Smooth muscle cell (in vitro differentiated cells): ENCODE measurements at regions not wholly inside any gene's neighbourhood (a gene's known extent, or its start where the extent isn't known, plus 50 kb on each side); places are given as distances from the start of the nearest gene placed in this dataset.

Experiments used
- DNase-seq: peaks from one replicate; lab custom pipeline; 2025; ENCODE audit not compliant: unreplicated experiment; lab: John Stamatoyannopoulos, UW
- H2AFZ ChIP-seq: fragments of 200-600 bp; sonication (generic); 2 replicates; pipeline ENCODE4 v1.6.0; 2016; ENCODE audit warnings: antibody characterized with exemption, low read depth, mild to moderate bottlenecking
- H3F3A ChIP-seq: fragments of 200-600 bp; sonication (generic); 2 replicates; pipeline ENCODE4 v1.6.0; 2017; ENCODE audit warnings: antibody characterized with exemption, low read depth
- H3K27ac ChIP-seq: fragments of 200-600 bp; sonication (generic); 2 replicates; pipeline ENCODE4 v1.5.1; 2016; ENCODE audit warnings: low read depth, mild to moderate bottlenecking
- H3K27me3 ChIP-seq: fragments of 200-600 bp; sonication (generic); 2 replicates; pipeline ENCODE4 v1.6.1; 2016; ENCODE audit warnings: low read depth, mild to moderate bottlenecking
- H3K36me3 ChIP-seq: fragments of 200-600 bp; sonication (generic); 2 replicates; pipeline ENCODE4 v1.5.1; 2016; ENCODE audit warnings: low read depth
- H3K4me1 ChIP-seq: fragments of 200-600 bp; sonication (generic); 2 replicates; pipeline ENCODE4 v1.5.1; 2016; ENCODE audit warnings: low read depth
- H3K4me2 ChIP-seq: fragments of 200-600 bp; sonication (generic); 2 replicates; pipeline ENCODE4 v1.6.0; 2016; ENCODE audit warnings: mild to moderate bottlenecking
- H3K4me3 ChIP-seq: fragments of 200-600 bp; sonication (generic); 2 replicates; pipeline ENCODE4 v1.5.1; 2016; ENCODE audit warnings: mild to moderate bottlenecking
- H3K79me2 ChIP-seq: fragments of 200-600 bp; sonication (generic); 2 replicates; pipeline ENCODE4 v1.6.0; 2016; ENCODE audit warnings: low read depth, mild to moderate bottlenecking
- H3K9ac ChIP-seq: fragments of 200-600 bp; sonication (generic); 2 replicates; pipeline ENCODE4 v1.6.0; 2016; ENCODE audit warnings: low read depth
- H3K9me3 ChIP-seq: fragments of 200-600 bp; sonication (generic); replicated peaks from 2 replicates; pipeline ENCODE4 v1.5.1; 2016; ENCODE audit warnings: low read depth
- H4K20me1 ChIP-seq: fragments of 200-600 bp; sonication (generic); 2 replicates; pipeline ENCODE4 v1.6.0; 2016; ENCODE audit warnings: low read depth
- CTCF ChIP-seq: fragments of 200-600 bp; sonication (generic); IDR thresholded peaks from 2 replicates; pipeline ENCODE4 v1.5.1; 2017; ENCODE audit warnings: borderline replicate concordance, mild to moderate bottlenecking, antibody characterized with exemption; ENCODE audit not compliant: insufficient read depth, poor library complexity, severe bottlenecking
- WGBS: methylation state at CpG from one replicate; pipeline ENCODE4 v1.1.7; 2016; ENCODE audit warnings: low lambda C conversion rate; 5-methylcytosine and 5-hydroxymethylcytosine counted together

GRCh38 chr9:84538879-84539278 lies 130.7 kb upstream of the NTRK2 start:
- Histone ChIP-seq H4K20me1 (no peaks in the 10 kb centered on the region), H3K9me3 (peaks cover 3% of the 10 kb centered on the region), H3K4me2 (no peak overlapping the region), H3K27ac (no peak overlapping the region), H3K4me1 (no peaks in the 10 kb centered on the region), H3K4me3 (no peak overlapping the region), H3K9ac (no peak overlapping the region), H3K27me3 (no peaks in the 10 kb centered on the region), H3F3A (no peaks in the 10 kb centered on the region), H3K36me3 (no peaks in the 10 kb centered on the region), H2AFZ (no peak overlapping the region), H3K79me2 (no peaks in the 10 kb centered on the region)
- no peak for TF ChIP-seq CTCF
- DNase-seq: no peak
- WGBS: 82% methylated on average over 1 of the region's 1 CpG

GRCh38 chr9:84542554-84542953 lies 127.0 kb upstream of the NTRK2 start:
- H4K20me1 ChIP-seq: no peaks in the 10 kb centered on the region
- H3K27me3 ChIP-seq: no peaks in the 10 kb centered on the region
- no peak overlapping the region for H3K4me2 ChIP-seq
- DNase-seq: no peak
- H3K4me1 ChIP-seq: no peaks in the 10 kb centered on the region
- no peaks in the 10 kb centered on the region for H3K79me2 ChIP-seq
- H3K9ac ChIP-seq: no peak overlapping the region
- no peak for TF ChIP-seq CTCF
- no peak overlapping the region for H3K4me3 ChIP-seq
- H3K9me3 ChIP-seq: no peaks in the 10 kb centered on the region
- peak overlapping the region; percentile 41 for H2AFZ ChIP-seq
- peak overlapping the region; percentile 56 for H3K27ac ChIP-seq
- 55% methylated on average over 3 of the region's 3 CpGs for WGBS
- no peaks in the 10 kb centered on the region for H3K36me3 ChIP-seq
- no peaks in the 10 kb centered on the region for H3F3A ChIP-seq

- Histone ChIP-seq H3K9me3 (no peaks in the 10 kb centered on the region), H3K9ac (no peak overlapping the region), H3K27ac (no peak overlapping the region), H3K79me2 (no peaks in the 10 kb centered on the region), H3F3A (peaks cover 5% of the 10 kb centered on the region), H3K4me1 (peaks cover 15% of the 10 kb centered on the region), H4K20me1 (no peaks in the 10 kb centered on the region), H3K4me3 (no peak overlapping the region), H3K27me3 (no peaks in the 10 kb centered on the region), H3K4me2 (peak overlapping the region; percentile 1), H2AFZ (peak overlapping the region; percentile 56), H3K36me3 (no peaks in the 10 kb centered on the region)
- no peak for TF ChIP-seq CTCF
- WGBS: 54% methylated on average over 1 of the region's 1 CpG
- DNase-seq: no peak
Measured at GRCh38 chr9:84554069-84554664, 115.4 kb upstream of the NTRK2 start.

GRCh38 chr9:84556556-84556955 lies 113.0 kb upstream of the NTRK2 start:
- no peaks in the 10 kb centered on the region for H3K9me3 ChIP-seq
- no peaks in the 10 kb centered on the region for H3K36me3 ChIP-seq
- no peak for DNase-seq
- peak overlapping the region; percentile 79 for H3K27ac ChIP-seq
- H3K4me3 ChIP-seq: no peak overlapping the region
- H3K4me2 ChIP-seq: peak overlapping the region; percentile 52
- H3K79me2 ChIP-seq: no peaks in the 10 kb centered on the region
- H3K9ac ChIP-seq: peak overlapping the region; percentile 13
- H4K20me1 ChIP-seq: no peaks in the 10 kb centered on the region
- peak overlapping the region; percentile 30 for H2AFZ ChIP-seq
- TF ChIP-seq CTCF: no peak
- 39% methylated on average over 1 of the region's 1 CpG for WGBS
- no peaks in the 10 kb centered on the region for H3K27me3 ChIP-seq
- H3K4me1 ChIP-seq: peaks cover 23% of the 10 kb centered on the region
- peaks cover 5% of the 10 kb centered on the region for H3F3A ChIP-seq
